ENCODE measurements at regions not wholly inside any gene's neighbourhood (a gene's known extent, or its start where the extent isn't known, plus 50 kb on each side); places are given as distances from the start of the nearest gene placed in this dataset.

- TF ChIP-seq POLR2A (IDR thresholded peaks at IDR 0.05) (no peak), CTCF (IDR thresholded peaks at IDR 0.05) (no peak)
These were observed 95.7 kb downstream of the ATPSCKMT start for GRCh38 chr5:10153808-10154537.

Measured in uterus (tissue), 2 donors.